HCT116 (cell line): ENCODE measurements at regions not wholly inside any gene's neighbourhood (a gene's known extent, or its start where the extent isn't known, plus 50 kb on each side); places are given as distances from the start of the nearest gene placed in this dataset.

Source experiments
- ATAC-seq: fragments of 200-7000 bp; cut with Tn5 transposase; 2 replicates; pipeline ENCODE4 v1.9.1; 2020; ENCODE audit warnings: mild to moderate bottlenecking, moderate library complexity
- BruUV-seq: library from RNA; stranded (reverse); fragments of 400-500 nt; replicated peaks from 2 replicates; lab custom pipeline; 2021; lab: Mats Ljungman, UMichigan
- CTCF ChIA-PET: fragments of 300-600 bp; sonication (Branson Sonifier 250); formaldehyde crosslinking; loops from one replicate; lab custom pipeline; 2021; ENCODE audit warnings: antibody characterized with exemption; lab: Charles Lee
- POLR2A ChIA-PET: fragments of 300-600, 350-600 bp; sonication (Branson Sonifier 250); formaldehyde crosslinking; loops from one replicate; lab custom pipeline; 2021; ENCODE audit warnings: antibody characterized with exemption; lab: Charles Lee
- RAD21 ChIA-PET, 2 experiments: fragments of 300-600 bp; sonication (Branson Sonifier 250); formaldehyde crosslinking; loops; one replicate each; lab custom pipeline; 2023; ENCODE audit warnings: low total read pairs in 2 of 2; ENCODE audit not compliant: uncharacterized antibody in 2 of 2, unreplicated experiment in 2 of 2, low non-redundant PET in 1 of 2; lab: Charles Lee
- DNase-seq: peaks from one replicate; pipeline ENCODE4 v3.0.0-alpha.2; 2010; ENCODE audit warnings: low read depth, low spot score
- H2AFZ ChIP-seq: fragments of 200-600 bp; shearing (Covaris generic), sonication (generic); 2 replicates; pipeline ENCODE4 v1.6.1; 2017; ENCODE audit warnings: low read depth, mixed run types, mixed read lengths, antibody characterized with exemption, low read length; ENCODE audit not compliant: poor library complexity, severe bottlenecking
- H3K27ac ChIP-seq: 2 replicates; pipeline ENCODE4 v1.5.1; 2012; ENCODE audit warnings: low read depth, low read length
- H3K27me3 ChIP-seq: fragments of 200-600 bp; sonication (generic); 2 replicates; pipeline ENCODE4 v1.6.1; 2016; ENCODE audit warnings: mixed run types, low read length, mixed read lengths; ENCODE audit not compliant: insufficient read depth
- H3K36me3 ChIP-seq, 2 experiments: fragments of 200-500 bp in 1 of 2; fragments of 200-600 bp in 1 of 2; sonication (Bioruptor generic) in 1 of 2; sonication (generic) in 1 of 2; 2 replicates each; pipeline versions ENCODE4 v1.5.1 to v1.6.1; 2014 to 2016; ENCODE audit warnings: low read length in 2 of 2, inconsistent platforms in 1 of 2, mixed read lengths in 1 of 2, mixed run types in 1 of 2; ENCODE audit not compliant: insufficient read depth in 2 of 2, control insufficient read depth in 1 of 2
- H3K4me1 ChIP-seq, 2 experiments: fragments of 200-600 bp in 1 of 2; sonication (generic) in 1 of 2; 2 replicates each; pipeline versions ENCODE4 v1.5.1 to v1.6.1; 2012 to 2017; ENCODE audit warnings: low read length in 2 of 2, inconsistent platforms in 1 of 2, mild to moderate bottlenecking in 1 of 2, mixed read lengths in 1 of 2, mixed run types in 1 of 2, moderate library complexity in 1 of 2; ENCODE audit not compliant: insufficient read depth in 2 of 2, control insufficient read depth in 1 of 2
- H3K4me2 ChIP-seq: fragments of 200-600 bp; sonication (generic); 2 replicates; pipeline ENCODE4 v1.6.1; 2017; ENCODE audit warnings: mixed run types, low read length, mixed read lengths
- H3K4me3 ChIP-seq, 2 experiments: fragments of 200-600 bp in 1 of 2; sonication (generic) in 1 of 2; replicated peaks in 1 of 2; 2 replicates each; pipeline ENCODE4 v1.5.1; 2011 to 2016; ENCODE audit warnings: low read length in 2 of 2, control low read depth in 1 of 2, low read depth in 1 of 2, mild to moderate bottlenecking in 1 of 2, mixed read lengths in 1 of 2, mixed run types in 1 of 2
- H3K79me2 ChIP-seq: fragments of 200-600 bp; sonication (generic); 2 replicates; pipeline ENCODE4 v1.6.1; 2017; ENCODE audit warnings: mild to moderate bottlenecking, mixed run types, low read length, moderate library complexity, mixed read lengths; ENCODE audit not compliant: insufficient read depth
- H3K9ac ChIP-seq: fragments of 200-600 bp; sonication (generic); 2 replicates; pipeline ENCODE4 v1.6.1; 2016; ENCODE audit warnings: low read length, mixed read lengths
- H3K9me2 ChIP-seq: fragments of 200-600 bp; sonication (generic), shearing (Covaris generic); 2 replicates; pipeline ENCODE4 v1.6.1; 2017; ENCODE audit warnings: mixed run types, mild to moderate bottlenecking, moderate library complexity; ENCODE audit not compliant: insufficient read depth
- H3K9me3 ChIP-seq, 2 experiments: fragments of 200-500 bp in 1 of 2; fragments of 200-600 bp in 1 of 2; sonication (Bioruptor generic) in 1 of 2; sonication (generic) in 1 of 2; 2 replicates each; pipeline ENCODE4 v1.6.1; 2014 to 2017; ENCODE audit warnings: low read length in 2 of 2, mixed read lengths in 2 of 2, inconsistent platforms in 1 of 2, low read depth in 1 of 2, mild to moderate bottlenecking in 1 of 2, mixed run types in 1 of 2, moderate library complexity in 1 of 2; ENCODE audit not compliant: control insufficient read depth in 1 of 2, insufficient read depth in 1 of 2
- H4K20me1 ChIP-seq: fragments of 200-600 bp; sonication (generic), shearing (Covaris generic); 2 replicates; pipeline ENCODE4 v1.6.1; 2017; ENCODE audit warnings: mixed run types, mild to moderate bottlenecking, moderate library complexity; ENCODE audit not compliant: insufficient read depth
- EGR1 ChIP-seq: IDR thresholded peaks from 2 replicates; pipeline ENCODE4 v1.6.1; 2012; ENCODE audit warnings: low read depth
- JUND ChIP-seq: IDR thresholded peaks from 2 replicates; pipeline ENCODE4 v1.6.1; 2012
- RAD21 ChIP-seq: IDR thresholded peaks from 2 replicates; pipeline ENCODE4 v1.6.1; 2012; ENCODE audit warnings: low read depth, mild to moderate bottlenecking
- SP1 ChIP-seq: IDR thresholded peaks from 2 replicates; pipeline ENCODE4 v1.6.1; 2012; ENCODE audit warnings: low read depth
- TCF7L2 ChIP-seq: IDR thresholded peaks from 2 replicates; pipeline ENCODE4 v1.7.0; 2011; ENCODE audit warnings: borderline replicate concordance, inconsistent platforms; ENCODE audit not compliant: insufficient read depth, insufficient read length; ENCODE audit errors: extremely low read depth
- YY1 ChIP-seq: IDR thresholded peaks from 2 replicates; pipeline ENCODE4 v1.6.1; 2011; ENCODE audit warnings: low read length, low read depth, moderate library complexity, mild to moderate bottlenecking; ENCODE audit not compliant: insufficient replicate concordance; ENCODE audit errors: extremely low read depth
- ZNF274 ChIP-seq: fragments of 200-500 bp; sonication (Bioruptor generic); IDR thresholded peaks from 2 replicates; pipeline ENCODE4 v1.6.1; 2014; ENCODE audit warnings: mild to moderate bottlenecking, low read depth, low read length, inconsistent platforms
- intact Hi-C: fragments of 100-400 bp; cut with micrococcal nuclease; formaldehyde crosslinking; loops from 2 replicates; pipeline ENCODE4 v1.10.0; 2022
- TF ChIP-seq, protein P1 (sequence below): IDR thresholded peaks from 2 replicates; pipeline ENCODE4 v1.6.1; 2012
- TF ChIP-seq, protein P2 (sequence below): IDR thresholded peaks from 2 replicates; pipeline ENCODE4 v1.6.1; 2011; ENCODE audit warnings: mild to moderate bottlenecking, low read length, moderate library complexity; ENCODE audit not compliant: insufficient replicate concordance; ENCODE audit errors: extremely low read depth
- TF ChIP-seq, protein P3 (sequence below): IDR thresholded peaks from 2 replicates; pipeline ENCODE4 v1.6.1; 2012; ENCODE audit warnings: low read depth
- TF ChIP-seq, protein P4 (sequence below): IDR thresholded peaks from 2 replicates; pipeline ENCODE4 v1.6.1; 2012

DNA sequence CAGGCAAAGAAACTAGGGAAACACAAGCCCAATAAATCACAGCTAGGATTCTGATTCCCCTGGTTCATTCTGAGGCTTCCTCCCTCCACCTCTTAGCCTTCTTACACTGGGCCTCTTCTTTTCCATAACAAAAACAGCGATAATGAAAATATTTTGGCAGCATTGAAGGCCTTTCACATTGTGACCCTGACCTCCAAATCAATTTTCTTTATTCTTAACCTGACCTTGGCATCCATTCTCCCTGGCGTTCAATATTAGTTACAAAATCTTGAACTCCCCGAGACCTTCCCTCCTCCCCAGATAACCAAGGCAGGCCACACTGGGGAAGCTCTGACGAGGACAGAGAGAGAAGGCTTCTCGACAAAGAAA is 399.9 kb downstream of the ZSWIM6 start:
- POLR2A ChIA-PET = no interaction called here
- no peak overlapping the region for H2AFZ ChIP-seq

DNA sequence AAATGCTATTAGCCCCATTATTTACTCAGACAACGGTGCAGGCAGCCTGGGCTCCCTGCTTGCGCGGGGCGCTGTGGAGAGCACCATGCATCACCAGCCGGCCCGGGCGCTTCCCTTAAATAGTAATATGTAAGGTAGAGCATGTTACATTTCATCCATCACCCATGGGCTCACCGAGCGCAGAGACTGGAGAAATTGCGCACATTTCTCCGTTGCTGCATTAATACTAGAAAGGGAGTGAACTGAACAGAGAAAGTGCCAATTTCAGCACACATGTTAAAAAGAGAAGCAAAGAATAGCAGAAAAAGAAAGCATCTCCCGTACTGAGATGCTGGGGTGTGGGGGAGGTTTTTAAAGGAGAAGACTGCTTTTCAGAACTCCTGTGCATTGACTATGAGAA is 400.3 kb downstream of the ZSWIM6 start:
- ChIA-PET RAD21 (no interaction called here), CTCF (no interaction called here), POLR2A (no interaction called here)
- no peaks in the 10 kb centered on the region for H3K79me2 ChIP-seq
- no TSS peak for BruUV-seq
- peaks cover 50% of the 10 kb centered on the region for H3K27me3 ChIP-seq
- H3K9me3 ChIP-seq = no peaks in the 10 kb centered on the region
- no peak overlapping the region for H3K27ac ChIP-seq
- no peak overlapping the region for H2AFZ ChIP-seq
- H3K9me2 ChIP-seq = no peaks in the 10 kb centered on the region
- no peaks in the 10 kb centered on the region for H4K20me1 ChIP-seq
- no peak overlapping the region for H3K9ac ChIP-seq
- no peak for DNase-seq
- no peaks in the 10 kb centered on the region for H3K36me3 ChIP-seq
- intact Hi-C loops = no loop called here
- no peak overlapping the region for H3K4me3 ChIP-seq
- ATAC-seq = no peak
- no peak overlapping the region for H3K4me2 ChIP-seq
- H3K4me1 ChIP-seq = no peaks in the 10 kb centered on the region
- no peak for TF ChIP-seq RAD21
- no peak for TF ChIP-seq ZNF274
- TF ChIP-seq, protein P1, sequence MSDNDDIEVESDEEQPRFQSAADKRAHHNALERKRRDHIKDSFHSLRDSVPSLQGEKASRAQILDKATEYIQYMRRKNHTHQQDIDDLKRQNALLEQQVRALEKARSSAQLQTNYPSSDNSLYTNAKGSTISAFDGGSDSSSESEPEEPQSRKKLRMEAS = no peak
- TF ChIP-seq, protein P2, sequence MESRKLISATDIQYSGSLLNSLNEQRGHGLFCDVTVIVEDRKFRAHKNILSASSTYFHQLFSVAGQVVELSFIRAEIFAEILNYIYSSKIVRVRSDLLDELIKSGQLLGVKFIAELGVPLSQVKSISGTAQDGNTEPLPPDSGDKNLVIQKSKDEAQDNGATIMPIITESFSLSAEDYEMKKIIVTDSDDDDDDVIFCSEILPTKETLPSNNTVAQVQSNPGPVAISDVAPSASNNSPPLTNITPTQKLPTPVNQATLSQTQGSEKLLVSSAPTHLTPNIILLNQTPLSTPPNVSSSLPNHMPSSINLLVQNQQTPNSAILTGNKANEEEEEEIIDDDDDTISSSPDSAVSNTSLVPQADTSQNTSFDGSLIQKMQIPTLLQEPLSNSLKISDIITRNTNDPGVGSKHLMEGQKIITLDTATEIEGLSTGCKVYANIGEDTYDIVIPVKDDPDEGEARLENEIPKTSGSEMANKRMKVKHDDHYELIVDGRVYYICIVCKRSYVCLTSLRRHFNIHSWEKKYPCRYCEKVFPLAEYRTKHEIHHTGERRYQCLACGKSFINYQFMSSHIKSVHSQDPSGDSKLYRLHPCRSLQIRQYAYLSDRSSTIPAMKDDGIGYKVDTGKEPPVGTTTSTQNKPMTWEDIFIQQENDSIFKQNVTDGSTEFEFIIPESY = no peak
- TF ChIP-seq SP1 = no peak
- TF ChIP-seq, protein P3, sequence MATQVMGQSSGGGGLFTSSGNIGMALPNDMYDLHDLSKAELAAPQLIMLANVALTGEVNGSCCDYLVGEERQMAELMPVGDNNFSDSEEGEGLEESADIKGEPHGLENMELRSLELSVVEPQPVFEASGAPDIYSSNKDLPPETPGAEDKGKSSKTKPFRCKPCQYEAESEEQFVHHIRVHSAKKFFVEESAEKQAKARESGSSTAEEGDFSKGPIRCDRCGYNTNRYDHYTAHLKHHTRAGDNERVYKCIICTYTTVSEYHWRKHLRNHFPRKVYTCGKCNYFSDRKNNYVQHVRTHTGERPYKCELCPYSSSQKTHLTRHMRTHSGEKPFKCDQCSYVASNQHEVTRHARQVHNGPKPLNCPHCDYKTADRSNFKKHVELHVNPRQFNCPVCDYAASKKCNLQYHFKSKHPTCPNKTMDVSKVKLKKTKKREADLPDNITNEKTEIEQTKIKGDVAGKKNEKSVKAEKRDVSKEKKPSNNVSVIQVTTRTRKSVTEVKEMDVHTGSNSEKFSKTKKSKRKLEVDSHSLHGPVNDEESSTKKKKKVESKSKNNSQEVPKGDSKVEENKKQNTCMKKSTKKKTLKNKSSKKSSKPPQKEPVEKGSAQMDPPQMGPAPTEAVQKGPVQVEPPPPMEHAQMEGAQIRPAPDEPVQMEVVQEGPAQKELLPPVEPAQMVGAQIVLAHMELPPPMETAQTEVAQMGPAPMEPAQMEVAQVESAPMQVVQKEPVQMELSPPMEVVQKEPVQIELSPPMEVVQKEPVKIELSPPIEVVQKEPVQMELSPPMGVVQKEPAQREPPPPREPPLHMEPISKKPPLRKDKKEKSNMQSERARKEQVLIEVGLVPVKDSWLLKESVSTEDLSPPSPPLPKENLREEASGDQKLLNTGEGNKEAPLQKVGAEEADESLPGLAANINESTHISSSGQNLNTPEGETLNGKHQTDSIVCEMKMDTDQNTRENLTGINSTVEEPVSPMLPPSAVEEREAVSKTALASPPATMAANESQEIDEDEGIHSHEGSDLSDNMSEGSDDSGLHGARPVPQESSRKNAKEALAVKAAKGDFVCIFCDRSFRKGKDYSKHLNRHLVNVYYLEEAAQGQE = no peak
- no peak for TF ChIP-seq EGR1
- TF ChIP-seq, protein P4, sequence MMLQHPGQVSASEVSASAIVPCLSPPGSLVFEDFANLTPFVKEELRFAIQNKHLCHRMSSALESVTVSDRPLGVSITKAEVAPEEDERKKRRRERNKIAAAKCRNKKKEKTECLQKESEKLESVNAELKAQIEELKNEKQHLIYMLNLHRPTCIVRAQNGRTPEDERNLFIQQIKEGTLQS = no peak

More for the DNA sequence above, 399.9 kb downstream of the ZSWIM6 start:
- ChIA-PET RAD21 (no interaction called here), CTCF (no interaction called here)
- H3K9me3 ChIP-seq = no peaks in the 10 kb centered on the region
- peaks cover 52% of the 10 kb centered on the region for H3K27me3 ChIP-seq
- TF ChIP-seq JUND (no peak), TCF7L2 (no peak), YY1 (no peak)
- TF ChIP-seq, protein P2 = no peak
- no TSS peak for BruUV-seq
- H4K20me1 ChIP-seq = no peaks in the 10 kb centered on the region
- H3K36me3 ChIP-seq = no peaks in the 10 kb centered on the region
- no peaks in the 10 kb centered on the region for H3K79me2 ChIP-seq
- H3K4me3 ChIP-seq = no peak overlapping the region
- no peak overlapping the region for H3K9ac ChIP-seq
- no peaks in the 10 kb centered on the region for H3K9me2 ChIP-seq
- intact Hi-C loops = no loop called here
- H3K4me2 ChIP-seq = no peak overlapping the region
- DNase-seq = no peak
- H3K27ac ChIP-seq = no peak overlapping the region
- no peaks in the 10 kb centered on the region for H3K4me1 ChIP-seq
- no peak for ATAC-seq
